ENCODE measurements at regions not wholly inside any gene's neighbourhood (a gene's known extent, or its start where the extent isn't known, plus 50 kb on each side); places are given as distances from the start of the nearest gene placed in this dataset.

- no peak for TF ChIP-seq CTCF (IDR thresholded peaks at IDR 0.05; ENCODE audit: unreplicated experiment)
- Mint-ChIP-seq H3K4me3 (ENCODE audit: low read depth, unreplicated experiment) (no peak overlapping the region), H3K9me3 (ENCODE audit: low read depth, unreplicated experiment) (peaks cover 2% of the 10 kb centered on the region), H3K4me1 (ENCODE audit: low read depth, unreplicated experiment) (peaks cover 17% of the 10 kb centered on the region), H3K27me3 (ENCODE audit: unreplicated experiment) (peaks cover 29% of the 10 kb centered on the region), H3K27ac (ENCODE audit: unreplicated experiment) (no peak overlapping the region), H3K36me3 (ENCODE audit: insufficient read depth, unreplicated experiment) (no peaks in the 10 kb centered on the region)
- no peak for DNase-seq
- intact Hi-C loops (cut with micrococcal nuclease; ENCODE audit: unreplicated experiment), result loop anchor here (5.0 kb wide), 1 partner anchor 56 kb away; no protein-coding TSS in a partner anchor
- BruUV-seq (replicated peaks), result no TSS peak
- CTCF ChIA-PET, result no interaction called here
Observed at GRCh38 chr7:47196106-47196645, 385.7 kb downstream of the TNS3 start.

DNA sequence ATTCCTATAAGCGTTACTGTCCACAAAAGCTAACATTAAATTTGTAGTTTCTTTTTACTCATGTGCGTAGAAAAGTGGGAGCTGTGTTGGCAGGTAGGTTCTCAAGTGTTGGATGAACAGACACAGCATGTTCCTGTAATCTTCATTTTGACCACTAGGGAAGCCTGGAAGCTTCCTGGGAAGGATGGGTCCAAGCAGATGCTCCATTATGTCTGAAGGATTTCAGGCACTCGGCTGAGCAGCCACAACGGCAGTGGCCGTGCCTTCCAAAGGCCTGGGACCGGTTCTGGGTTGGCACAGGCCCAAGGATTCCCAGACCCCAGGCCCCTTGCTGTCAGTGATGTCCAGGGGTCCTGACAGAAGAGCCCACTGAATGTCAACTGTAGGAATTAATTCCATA, 386.3 kb downstream of the TNS3 start:
- Mint-ChIP-seq H3K36me3 (ENCODE audit: insufficient read depth, unreplicated experiment) (no peaks in the 10 kb centered on the region), H3K4me1 (ENCODE audit: low read depth, unreplicated experiment) (peaks cover 17% of the 10 kb centered on the region), H3K4me3 (ENCODE audit: low read depth, unreplicated experiment) (no peak overlapping the region), H3K9me3 (ENCODE audit: low read depth, unreplicated experiment) (peaks cover 2% of the 10 kb centered on the region), H3K27ac (ENCODE audit: unreplicated experiment) (no peak overlapping the region), H3K27me3 (ENCODE audit: unreplicated experiment) (peaks cover 28% of the 10 kb centered on the region)
- no peak for TF ChIP-seq CTCF (IDR thresholded peaks at IDR 0.05; ENCODE audit: unreplicated experiment)
- DNase-seq, result no peak
- CTCF ChIA-PET, result no interaction called here
- intact Hi-C loops (cut with micrococcal nuclease; ENCODE audit: unreplicated experiment), result loop anchor here (5.0 kb wide), 1 partner anchor 57 kb away; no protein-coding TSS in a partner anchor
- BruUV-seq (replicated peaks), result no TSS peak

GRCh38 chr7:47194516-47195057, 387.3 kb downstream of the TNS3 start:
- Mint-ChIP-seq H3K9me3 (ENCODE audit: low read depth, unreplicated experiment) (peaks cover 2% of the 10 kb centered on the region), H3K27ac (ENCODE audit: unreplicated experiment) (peak overlapping the region; percentile 31), H3K4me1 (ENCODE audit: low read depth, unreplicated experiment) (peaks cover 17% of the 10 kb centered on the region), H3K4me3 (ENCODE audit: low read depth, unreplicated experiment) (no peak overlapping the region), H3K36me3 (ENCODE audit: insufficient read depth, unreplicated experiment) (no peaks in the 10 kb centered on the region), H3K27me3 (ENCODE audit: unreplicated experiment) (peaks cover 33% of the 10 kb centered on the region)
- TF ChIP-seq CTCF (IDR thresholded peaks at IDR 0.05; ENCODE audit: unreplicated experiment), result no peak
- intact Hi-C loops (cut with micrococcal nuclease; ENCODE audit: unreplicated experiment), result loop anchor here (5.0 kb wide), 1 partner anchor 58 kb away; no protein-coding TSS in a partner anchor
- BruUV-seq (replicated peaks), result no TSS peak
- CTCF ChIA-PET, result no interaction called here
- no peak for DNase-seq

GRCh38 chr7:47192978-47193377, 388.9 kb downstream of the TNS3 start:
- Mint-ChIP-seq H3K9me3 (ENCODE audit: low read depth, unreplicated experiment) (peaks cover 2% of the 10 kb centered on the region), H3K27me3 (ENCODE audit: unreplicated experiment) (peaks cover 31% of the 10 kb centered on the region), H3K36me3 (ENCODE audit: insufficient read depth, unreplicated experiment) (no peaks in the 10 kb centered on the region), H3K4me3 (ENCODE audit: low read depth, unreplicated experiment) (no peak overlapping the region), H3K4me1 (ENCODE audit: low read depth, unreplicated experiment) (peaks cover 17% of the 10 kb centered on the region), H3K27ac (ENCODE audit: unreplicated experiment) (no peak overlapping the region)
- DNase-seq, result peak; percentile 46
- intact Hi-C loops (cut with micrococcal nuclease; ENCODE audit: unreplicated experiment), result no loop called here
- CTCF ChIA-PET, result no interaction called here
- TF ChIP-seq CTCF (IDR thresholded peaks at IDR 0.05; ENCODE audit: unreplicated experiment), result no peak
- no TSS peak for BruUV-seq (replicated peaks)

Measured in Calu3 (cell line).